GM18499 (cell line): ENCODE measurements at regions not wholly inside any gene's neighbourhood (a gene's known extent, or its start where the extent isn't known, plus 50 kb on each side); places are given as distances from the start of the nearest gene placed in this dataset.
A peak's percentile ranks its signal among the peaks of the same experiment; 100 is the strongest.
"Not testable (repeated sequence)": the region's sequence is repeated elsewhere in the genome, so short reads cannot be mapped to it uniquely, and the experiment has no call there.

Experiments
- ATAC-seq: cut with Tn5 transposase; IDR thresholded peaks from one replicate; pipeline ENCODE4 v1.9.1; 2021; ENCODE audit warnings: moderate number of reproducible peaks; ENCODE audit not compliant: insufficient read depth, unreplicated experiment

- ATAC-seq, result no peak
Measured at GRCh38 chr13:80093888-80094287, 247.0 kb downstream of the SPRY2 start.

GRCh38 chr13:80086304-80086721, 254.6 kb downstream of the SPRY2 start:
- ATAC-seq, result no peak

- no peak for ATAC-seq
Measured at GRCh38 chr13:80083853-80084676, 256.9 kb downstream of the SPRY2 start.

GRCh38 chr13:80083081-80083852, 257.7 kb downstream of the SPRY2 start:
- no peak for ATAC-seq

GRCh38 chr13:80082396-80083080, 258.4 kb downstream of the SPRY2 start:
- ATAC-seq, result no peak

- ATAC-seq, result no peak
Measured at GRCh38 chr13:80074811-80075210, 266.1 kb downstream of the SPRY2 start.

GRCh38 chr13:80074143-80074752, 266.7 kb downstream of the SPRY2 start:
- no peak for ATAC-seq

GRCh38 chr13:80072231-80072630, 268.7 kb downstream of the SPRY2 start:
- no peak for ATAC-seq

GRCh38 chr13:80070024-80070703, 270.8 kb downstream of the SPRY2 start:
- ATAC-seq, result no peak

GRCh38 chr13:80069374-80069773, 271.6 kb downstream of the SPRY2 start:
- ATAC-seq, result no peak

GRCh38 chr13:80065996-80066395, 274.9 kb downstream of the SPRY2 start:
- ATAC-seq, result no peak

GRCh38 chr13:80062416-80062815, 278.5 kb downstream of the SPRY2 start:
- not testable (repeated sequence) for ATAC-seq

GRCh38 chr13:80059789-80060188, 281.1 kb downstream of the SPRY2 start:
- ATAC-seq, result no peak

- no peak for ATAC-seq
Measured at GRCh38 chr13:80058626-80059025, 282.3 kb downstream of the SPRY2 start.

GRCh38 chr13:80055847-80056246, 285.1 kb downstream of the SPRY2 start:
- no peak for ATAC-seq

- no peak for ATAC-seq
Measured at GRCh38 chr13:80054806-80055205, 286.1 kb downstream of the SPRY2 start.

- no peak for ATAC-seq
Measured at GRCh38 chr13:80052286-80052685, 288.6 kb downstream of the SPRY2 start.

- no peak for ATAC-seq
Measured at GRCh38 chr13:80050252-80050651, 290.7 kb downstream of the SPRY2 start.

- peak; percentile 94 for ATAC-seq
Measured at GRCh38 chr13:80048802-80049201, 292.1 kb downstream of the SPRY2 start.

GRCh38 chr13:80048030-80048429, 292.9 kb downstream of the SPRY2 start:
- no peak for ATAC-seq
